ENCODE measurements at regions not wholly inside any gene's neighbourhood (a gene's known extent, or its start where the extent isn't known, plus 50 kb on each side); places are given as distances from the start of the nearest gene placed in this dataset.

GRCh38 chr2:204039298-204039838, 102.8 kb downstream of the ICOS start:
- no peaks in the 10 kb centered on the region for H3K27me3 ChIP-seq (ENCODE audit: control insufficient read depth in 2 of 2, insufficient read depth in 2 of 2, low read length in 2 of 2)
- Mint-ChIP-seq H3K9me3 (peaks cover 0 to 4% (median 0%) of the 10 kb centered on the region in 11 donors), H3K4me3 (no peak overlapping the region), H3K27me3 (peaks cover 0 to 12% (median 4%) of the 10 kb centered on the region in 5 donors), H3K4me1 (peaks cover under 1 to 5% (median 2%) of the 10 kb centered on the region in 7 donors), H3K27ac (no peak overlapping the region), H3K36me3 (peaks cover 0 to 11% (median 3%) of the 10 kb centered on the region in 5 donors)
- H3K4me3 ChIP-seq (ENCODE audit: low read length): no peak overlapping the region
- no peaks in the 10 kb centered on the region for H3K36me3 ChIP-seq (ENCODE audit: control insufficient read depth in 2 of 3, insufficient read depth in 3 of 3, low read length in 3 of 3)
- H3K27ac ChIP-seq (ENCODE audit: low read depth, low read length): no peak overlapping the region
- no peaks in the 10 kb centered on the region for H3K4me1 ChIP-seq (ENCODE audit: control insufficient read depth in 2 of 2, insufficient read depth in 2 of 2, low read length in 2 of 2)
- DNase-seq: no peak
- ATAC-seq: no peak
- no peaks in the 10 kb centered on the region for H3K9me3 ChIP-seq (ENCODE audit: control insufficient read depth in 2 of 3, low read length in 3 of 3)
- ChIA-PET POLR2A (no interaction called here), CTCF (interaction anchor here (0.6 to 2.9 kb wide), 3 partner anchors 11 to 110 kb away, joined by 3 to 9 read pairs (median 3); no protein-coding TSS in a partner anchor)
- intact Hi-C loops (cut with micrococcal nuclease): no loop called here

- peaks cover 7 to 10% (median 9%) of the 10 kb centered on the region in 7 donors for H3K4me1 Mint-ChIP-seq
- Histone ChIP-seq H3K27ac (ENCODE audit: low read depth, low read length) (no peak overlapping the region), H3K4me1 (ENCODE audit: control insufficient read depth in 2 of 2, insufficient read depth in 2 of 2, low read length in 2 of 2) (no peaks in the 10 kb centered on the region), H3K27me3 (ENCODE audit: control insufficient read depth in 2 of 2, insufficient read depth in 2 of 2, low read length in 2 of 2) (no peaks in the 10 kb centered on the region), H3K9me3 (ENCODE audit: control insufficient read depth in 2 of 3, low read length in 3 of 3) (no peaks in the 10 kb centered on the region), H3K36me3 (ENCODE audit: control insufficient read depth in 2 of 3, insufficient read depth in 3 of 3, low read length in 3 of 3) (no peaks in the 10 kb centered on the region), H3K4me3 (ENCODE audit: low read length) (no peak overlapping the region)
- DNase-seq (no peak), ATAC-seq (no peak)
- H3K27me3 Mint-ChIP-seq: peaks cover 0 to 12% (median 4%) of the 10 kb centered on the region in 5 donors
- ChIA-PET POLR2A (no interaction called here), CTCF (interaction anchor here (2.9 kb wide), 1 partner anchor 11 kb away, joined by 9 read pairs; no protein-coding TSS in a partner anchor)
- no peak overlapping the region for H3K27ac Mint-ChIP-seq
- H3K36me3 Mint-ChIP-seq: peaks cover 0 to 11% (median 3%) of the 10 kb centered on the region in 5 donors
- intact Hi-C loops (cut with micrococcal nuclease): no loop called here
- H3K9me3 Mint-ChIP-seq: peaks cover 0 to 4% (median 0%) of the 10 kb centered on the region in 11 donors
- no peak overlapping the region for H3K4me3 Mint-ChIP-seq
Observed at GRCh38 chr2:204040016-204040415, 103.5 kb downstream of the ICOS start.

- POLR2A ChIA-PET: no interaction called here
- H3K4me1 Mint-ChIP-seq: peaks cover 7 to 17% (median 12%) of the 10 kb centered on the region in 7 donors
- Histone ChIP-seq H3K36me3 (ENCODE audit: control insufficient read depth in 2 of 3, insufficient read depth in 3 of 3, low read length in 3 of 3) (no peaks in the 10 kb centered on the region), H3K27me3 (ENCODE audit: control insufficient read depth in 2 of 2, insufficient read depth in 2 of 2, low read length in 2 of 2) (no peaks in the 10 kb centered on the region), H3K27ac (ENCODE audit: low read depth, low read length) (no peak overlapping the region), H3K4me1 (ENCODE audit: control insufficient read depth in 2 of 2, insufficient read depth in 2 of 2, low read length in 2 of 2) (no peaks in the 10 kb centered on the region), H3K4me3 (ENCODE audit: low read length) (no peak overlapping the region), H3K9me3 (ENCODE audit: control insufficient read depth in 2 of 3, low read length in 3 of 3) (no peaks in the 10 kb centered on the region)
- H3K27ac Mint-ChIP-seq: no peak overlapping the region
- ATAC-seq: no peak
- peaks cover 0 to 7% (median 3%) of the 10 kb centered on the region in 5 donors for H3K36me3 Mint-ChIP-seq
- DNase-seq: no peak
- H3K9me3 Mint-ChIP-seq: peaks cover 0 to 3% (median 0%) of the 10 kb centered on the region in 11 donors
- no peak overlapping the region for H3K4me3 Mint-ChIP-seq
- intact Hi-C loops (cut with micrococcal nuclease): no loop called here
- CTCF ChIA-PET: no interaction called here
- H3K27me3 Mint-ChIP-seq: peaks cover 0 to 12% (median 4%) of the 10 kb centered on the region in 5 donors
Observed at GRCh38 chr2:204042401-204042800, 105.8 kb downstream of the ICOS start.

GRCh38 chr2:204046145-204046544, 109.6 kb downstream of the ICOS start:
- H3K9me3 ChIP-seq (ENCODE audit: control insufficient read depth in 2 of 3, low read length in 3 of 3): no peaks in the 10 kb centered on the region
- no peaks in the 10 kb centered on the region for H3K36me3 ChIP-seq (ENCODE audit: control insufficient read depth in 2 of 3, insufficient read depth in 3 of 3, low read length in 3 of 3)
- DNase-seq: no peak
- Mint-ChIP-seq H3K9me3 (peaks cover 0 to 3% (median 0%) of the 10 kb centered on the region in 11 donors), H3K27ac (no peak overlapping the region), H3K4me1 (peaks cover 12 to 26% (median 13%) of the 10 kb centered on the region in 7 donors), H3K36me3 (peaks cover 0 to 3% (median 2%) of the 10 kb centered on the region in 5 donors), H3K27me3 (no peaks in the 10 kb centered on the region), H3K4me3 (no peak overlapping the region)
- no peak for ATAC-seq
- ChIA-PET POLR2A (interaction anchor here (1.1 kb wide), 1 partner anchor 109 kb away, joined by 3 read pairs; the partner anchor contains the start of gene ICOS), CTCF (interaction anchor here (0.6 to 0.7 kb wide), 2 partner anchors 14 to 106 kb away, joined by 3 read pairs; no protein-coding TSS in a partner anchor)
- no peak overlapping the region for H3K4me3 ChIP-seq (ENCODE audit: low read length)
- no peaks in the 10 kb centered on the region for H3K27me3 ChIP-seq (ENCODE audit: control insufficient read depth in 2 of 2, insufficient read depth in 2 of 2, low read length in 2 of 2)
- no peaks in the 10 kb centered on the region for H3K4me1 ChIP-seq (ENCODE audit: control insufficient read depth in 2 of 2, insufficient read depth in 2 of 2, low read length in 2 of 2)
- intact Hi-C loops (cut with micrococcal nuclease): no loop called here
- no peak overlapping the region for H3K27ac ChIP-seq (ENCODE audit: low read depth, low read length)

GRCh38 chr2:204049635-204050034, 113.1 kb downstream of the ICOS start:
- H3K27me3 Mint-ChIP-seq: peaks cover 0 to 13% (median 0%) of the 10 kb centered on the region in 5 donors
- H3K4me1 Mint-ChIP-seq: peaks cover 5 to 22% (median 10%) of the 10 kb centered on the region in 7 donors
- DNase-seq (no peak), ATAC-seq (peak; percentile 61)
- Histone ChIP-seq H3K27ac (ENCODE audit: low read depth, low read length) (no peak overlapping the region), H3K4me3 (ENCODE audit: low read length) (no peak overlapping the region), H3K4me1 (ENCODE audit: control insufficient read depth in 2 of 2, insufficient read depth in 2 of 2, low read length in 2 of 2) (no peaks in the 10 kb centered on the region), H3K9me3 (ENCODE audit: control insufficient read depth in 2 of 3, low read length in 3 of 3) (no peaks in the 10 kb centered on the region), H3K36me3 (ENCODE audit: control insufficient read depth in 2 of 3, insufficient read depth in 3 of 3, low read length in 3 of 3) (no peaks in the 10 kb centered on the region), H3K27me3 (ENCODE audit: control insufficient read depth in 2 of 2, insufficient read depth in 2 of 2, low read length in 2 of 2) (no peaks in the 10 kb centered on the region)
- peak overlapping the region in 1 of 9 donors; percentile 2 for H3K27ac Mint-ChIP-seq
- H3K36me3 Mint-ChIP-seq: peaks cover 0 to 2% (median 0%) of the 10 kb centered on the region in 5 donors
- intact Hi-C loops (cut with micrococcal nuclease): loop anchor here (2.0 to 5.0 kb wide), 2 partner anchors 47 to 121 kb away; no protein-coding TSS in a partner anchor
- H3K9me3 Mint-ChIP-seq: no peaks in the 10 kb centered on the region
- H3K4me3 Mint-ChIP-seq: no peak overlapping the region
- ChIA-PET POLR2A (no interaction called here), CTCF (interaction anchor here (3.2 kb wide), 1 partner anchor 120 kb away, joined by 35 read pairs; no protein-coding TSS in a partner anchor)

- intact Hi-C loops (cut with micrococcal nuclease): loop anchor here (1.0 to 5.0 kb wide), 4 partner anchors 26 to 122 kb away; no protein-coding TSS in a partner anchor
- peaks cover 0 to 14% (median 0%) of the 10 kb centered on the region in 5 donors for H3K27me3 Mint-ChIP-seq
- Histone ChIP-seq H3K4me1 (ENCODE audit: control insufficient read depth in 2 of 2, insufficient read depth in 2 of 2, low read length in 2 of 2) (no peaks in the 10 kb centered on the region), H3K27me3 (ENCODE audit: control insufficient read depth in 2 of 2, insufficient read depth in 2 of 2, low read length in 2 of 2) (no peaks in the 10 kb centered on the region), H3K27ac (ENCODE audit: low read depth, low read length) (no peak overlapping the region), H3K36me3 (ENCODE audit: control insufficient read depth in 2 of 3, insufficient read depth in 3 of 3, low read length in 3 of 3) (no peaks in the 10 kb centered on the region), H3K4me3 (ENCODE audit: low read length) (no peak overlapping the region), H3K9me3 (ENCODE audit: control insufficient read depth in 2 of 3, low read length in 3 of 3) (no peaks in the 10 kb centered on the region)
- no peak overlapping the region for H3K4me3 Mint-ChIP-seq
- H3K27ac Mint-ChIP-seq: no peak overlapping the region
- DNase-seq (no peak), ATAC-seq (no peak)
- H3K36me3 Mint-ChIP-seq: peaks cover 0 to 2% (median 0%) of the 10 kb centered on the region in 5 donors
- H3K4me1 Mint-ChIP-seq: peaks cover 0 to 19% (median 5%) of the 10 kb centered on the region in 7 donors
- ChIA-PET CTCF (interaction anchor here (1.0 to 3.2 kb wide), 12 partner anchors 12 to 235 kb away, joined by 3 to 35 read pairs (median 4); no protein-coding TSS in a partner anchor), POLR2A (interaction anchor here (1.4 kb wide), 1 partner anchor 117 kb away, joined by 5 read pairs; no protein-coding TSS in a partner anchor)
- H3K9me3 Mint-ChIP-seq: no peaks in the 10 kb centered on the region
Observed at GRCh38 chr2:204050681-204051080, 114.1 kb downstream of the ICOS start.
